ENCODE measurements at regions not wholly inside any gene's neighbourhood (a gene's known extent, or its start where the extent isn't known, plus 50 kb on each side); places are given as distances from the start of the nearest gene placed in this dataset.

GRCh38 chr5:13567819-13568218, 376.7 kb downstream of the DNAH5 start:
- DNase-seq, result no peak

GRCh38 chr5:13566871-13567339, 377.6 kb downstream of the DNAH5 start:
- no peak for DNase-seq

- no peak for DNase-seq
Observed at GRCh38 chr5:13558408-13558807, 386.1 kb downstream of the DNAH5 start.

- peak; percentile 10 for DNase-seq
Observed at GRCh38 chr5:13553896-13554295, 390.6 kb downstream of the DNAH5 start.

GRCh38 chr5:13552361-13552760, 392.1 kb downstream of the DNAH5 start:
- DNase-seq, result no peak

GRCh38 chr5:13551645-13552044, 392.8 kb downstream of the DNAH5 start:
- no peak for DNase-seq

GRCh38 chr5:13540168-13540750, 404.2 kb downstream of the DNAH5 start:
- DNase-seq, result no peak

GRCh38 chr5:13536933-13537332, 407.6 kb downstream of the DNAH5 start:
- no peak for DNase-seq

- DNase-seq, result no peak
Observed at GRCh38 chr5:13533833-13534232, 410.7 kb downstream of the DNAH5 start.

- no peak for DNase-seq
Observed at GRCh38 chr5:13529300-13529699, 415.2 kb downstream of the DNAH5 start.

- no peak for DNase-seq
Observed at GRCh38 chr5:13524936-13525335, 419.6 kb downstream of the DNAH5 start.

- DNase-seq, result no peak
Observed at GRCh38 chr5:13519131-13519530, 425.4 kb downstream of the DNAH5 start.

GRCh38 chr5:13516195-13516594, 428.3 kb downstream of the DNAH5 start:
- no peak for DNase-seq

GRCh38 chr5:13511442-13511841, 433.0 kb downstream of the DNAH5 start:
- DNase-seq, result no peak

GRCh38 chr5:13510616-13511015, 433.9 kb downstream of the DNAH5 start:
- no peak for DNase-seq

GRCh38 chr5:13508559-13508958, 435.9 kb downstream of the DNAH5 start:
- DNase-seq, result no peak

GRCh38 chr5:13505326-13505725, 439.2 kb downstream of the DNAH5 start:
- no peak for DNase-seq

GRCh38 chr5:13503017-13503416, 441.5 kb downstream of the DNAH5 start:
- DNase-seq, result no peak

- no peak for DNase-seq
Observed at GRCh38 chr5:13501176-13501575, 443.3 kb downstream of the DNAH5 start.

GRCh38 chr5:13498279-13498678, 446.2 kb downstream of the DNAH5 start:
- no peak for DNase-seq

GRCh38 chr5:13488254-13488931, 456.1 kb downstream of the DNAH5 start:
- DNase-seq, result no peak

GRCh38 chr5:13480834-13481233, 463.7 kb downstream of the DNAH5 start:
- no peak for DNase-seq

GRCh38 chr5:13478831-13479465, 465.5 kb downstream of the DNAH5 start:
- DNase-seq, result peak; percentile 27

Data from renal pelvis (tissue), 1 donor.